Hepatocyte (in vitro differentiated cells): ENCODE measurements at regions not wholly inside any gene's neighbourhood (a gene's known extent, or its start where the extent isn't known, plus 50 kb on each side); places are given as distances from the start of the nearest gene placed in this dataset.

Experiments
- DNase-seq: peaks from one replicate; pipeline ENCODE4 v3.0.0-alpha.2; 2016; ENCODE audit warnings: low spot score
- H2AFZ ChIP-seq: fragments of 200-600 bp; sonication (generic); 2 replicates; pipeline ENCODE4 v1.6.0; 2016; ENCODE audit warnings: antibody characterized with exemption, mild to moderate bottlenecking
- H3K27ac ChIP-seq: fragments of 200-600 bp; sonication (generic); 2 replicates; pipeline ENCODE4 v1.5.1; 2016; ENCODE audit warnings: mild to moderate bottlenecking
- H3K27me3 ChIP-seq: fragments of 200-600 bp; sonication (generic); 2 replicates; pipeline ENCODE4 v1.6.1; 2016
- H3K36me3 ChIP-seq: fragments of 200-600 bp; sonication (generic); replicated peaks from 2 replicates; pipeline ENCODE4 v1.5.1; 2016; ENCODE audit warnings: low read depth; ENCODE audit not compliant: insufficient read depth
- H3K4me1 ChIP-seq: fragments of 200-600 bp; sonication (generic); 2 replicates; pipeline ENCODE4 v1.5.1; 2016; ENCODE audit warnings: mild to moderate bottlenecking, moderate library complexity; ENCODE audit not compliant: insufficient read depth
- H3K4me2 ChIP-seq: fragments of 200-600 bp; sonication (generic); 2 replicates; pipeline ENCODE4 v1.6.0; 2016
- H3K4me3 ChIP-seq: fragments of 200-600 bp; sonication (generic); 2 replicates; pipeline ENCODE4 v1.5.1; 2016; ENCODE audit warnings: mild to moderate bottlenecking
- H3K79me2 ChIP-seq: fragments of 200-600 bp; sonication (generic); 2 replicates; pipeline ENCODE4 v1.6.0; 2017; ENCODE audit warnings: mild to moderate bottlenecking
- H3K9me2 ChIP-seq: fragments of 200-600 bp; sonication (generic); replicated peaks from 2 replicates; pipeline ENCODE4 v1.6.0; 2017; ENCODE audit warnings: mild to moderate bottlenecking; ENCODE audit not compliant: insufficient read depth
- H3K9me3 ChIP-seq: fragments of 200-600 bp; sonication (generic); 2 replicates; pipeline ENCODE4 v1.5.1; 2016; ENCODE audit warnings: low read depth, mild to moderate bottlenecking
- H4K20me1 ChIP-seq: fragments of 200-600 bp; sonication (generic); 2 replicates; pipeline ENCODE4 v1.6.0; 2016; ENCODE audit warnings: mild to moderate bottlenecking; ENCODE audit not compliant: insufficient read depth, poor library complexity, severe bottlenecking
- EZH2 ChIP-seq: fragments of 200-600 bp; sonication (generic); IDR thresholded peaks from 2 replicates; pipeline ENCODE4 v1.6.1; 2016; ENCODE audit warnings: antibody characterized with exemption, mild to moderate bottlenecking, borderline replicate concordance
- EZH2phosphoT487 ChIP-seq: fragments of 200-600 bp; sonication (generic); IDR thresholded peaks from one replicate; pipeline ENCODE4 v1.6.1; 2018; ENCODE audit warnings: antibody characterized with exemption, mild to moderate bottlenecking, low read depth, moderate library complexity; ENCODE audit not compliant: unreplicated experiment, severe bottlenecking
- WGBS: methylation state at CpG from one replicate; pipeline ENCODE4 v1.1.6; 2016; ENCODE audit warnings: low lambda C conversion rate; ENCODE audit errors: missing lambda C conversion rate; 5-methylcytosine and 5-hydroxymethylcytosine counted together
- TF ChIP-seq, protein P1 (sequence below): fragments of 200-600 bp; sonication (generic); IDR thresholded peaks from 2 replicates; pipeline ENCODE4 v1.5.1; 2016; ENCODE audit warnings: antibody characterized with exemption, mild to moderate bottlenecking; ENCODE audit not compliant: poor library complexity

DNA sequence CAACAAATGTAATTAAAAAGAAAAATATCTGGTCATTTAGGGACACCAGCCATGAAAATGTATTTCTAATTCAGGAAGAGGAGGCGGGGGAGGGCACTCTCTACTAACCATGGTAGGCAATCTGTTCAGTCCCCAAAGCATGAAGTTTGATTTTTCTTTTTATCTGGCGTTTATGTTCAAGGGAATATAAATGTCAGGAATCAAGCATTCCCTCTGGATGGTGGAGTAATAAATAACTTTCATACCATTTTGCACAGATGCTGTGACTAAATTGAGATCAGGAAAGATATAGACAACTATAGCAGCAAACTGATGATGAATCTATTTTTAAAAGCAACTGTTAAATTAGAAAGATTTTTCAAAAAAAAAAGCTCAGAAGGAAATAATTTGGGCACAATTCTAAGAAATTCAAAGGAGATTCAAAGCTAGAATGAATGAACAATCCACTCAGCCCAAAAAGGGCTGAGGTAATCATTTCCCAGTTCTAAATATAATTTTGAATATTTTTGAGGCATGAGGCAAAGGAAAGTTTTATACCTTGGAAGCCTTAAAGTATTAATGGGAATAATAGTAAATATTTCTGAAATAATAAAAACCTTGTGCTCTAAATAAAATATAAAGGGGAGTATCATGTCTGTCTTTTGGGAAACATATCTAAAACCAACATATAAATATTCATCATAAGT, 146.4 kb upstream of the POU2AF2 start:
- H3K4me2 ChIP-seq, result no peak overlapping the region
- no peak overlapping the region for H2AFZ ChIP-seq
- no peak overlapping the region for H3K4me3 ChIP-seq
- no peak for TF ChIP-seq EZH2
- TF ChIP-seq EZH2phosphoT487, result no peak
- TF ChIP-seq, protein P1, sequence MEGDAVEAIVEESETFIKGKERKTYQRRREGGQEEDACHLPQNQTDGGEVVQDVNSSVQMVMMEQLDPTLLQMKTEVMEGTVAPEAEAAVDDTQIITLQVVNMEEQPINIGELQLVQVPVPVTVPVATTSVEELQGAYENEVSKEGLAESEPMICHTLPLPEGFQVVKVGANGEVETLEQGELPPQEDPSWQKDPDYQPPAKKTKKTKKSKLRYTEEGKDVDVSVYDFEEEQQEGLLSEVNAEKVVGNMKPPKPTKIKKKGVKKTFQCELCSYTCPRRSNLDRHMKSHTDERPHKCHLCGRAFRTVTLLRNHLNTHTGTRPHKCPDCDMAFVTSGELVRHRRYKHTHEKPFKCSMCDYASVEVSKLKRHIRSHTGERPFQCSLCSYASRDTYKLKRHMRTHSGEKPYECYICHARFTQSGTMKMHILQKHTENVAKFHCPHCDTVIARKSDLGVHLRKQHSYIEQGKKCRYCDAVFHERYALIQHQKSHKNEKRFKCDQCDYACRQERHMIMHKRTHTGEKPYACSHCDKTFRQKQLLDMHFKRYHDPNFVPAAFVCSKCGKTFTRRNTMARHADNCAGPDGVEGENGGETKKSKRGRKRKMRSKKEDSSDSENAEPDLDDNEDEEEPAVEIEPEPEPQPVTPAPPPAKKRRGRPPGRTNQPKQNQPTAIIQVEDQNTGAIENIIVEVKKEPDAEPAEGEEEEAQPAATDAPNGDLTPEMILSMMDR, result no peak
- DNase-seq, result no peak
- WGBS, result 85% methylated on average over 2 of the region's 2 CpGs
- no peaks in the 10 kb centered on the region for H3K4me1 ChIP-seq
- H3K27me3 ChIP-seq, result no peaks in the 10 kb centered on the region
- H4K20me1 ChIP-seq, result no peaks in the 10 kb centered on the region
- H3K36me3 ChIP-seq, result no peaks in the 10 kb centered on the region
- no peaks in the 10 kb centered on the region for H3K79me2 ChIP-seq
- H3K9me2 ChIP-seq, result no peaks in the 10 kb centered on the region
- H3K9me3 ChIP-seq, result no peaks in the 10 kb centered on the region
- H3K27ac ChIP-seq, result no peak overlapping the region

DNA sequence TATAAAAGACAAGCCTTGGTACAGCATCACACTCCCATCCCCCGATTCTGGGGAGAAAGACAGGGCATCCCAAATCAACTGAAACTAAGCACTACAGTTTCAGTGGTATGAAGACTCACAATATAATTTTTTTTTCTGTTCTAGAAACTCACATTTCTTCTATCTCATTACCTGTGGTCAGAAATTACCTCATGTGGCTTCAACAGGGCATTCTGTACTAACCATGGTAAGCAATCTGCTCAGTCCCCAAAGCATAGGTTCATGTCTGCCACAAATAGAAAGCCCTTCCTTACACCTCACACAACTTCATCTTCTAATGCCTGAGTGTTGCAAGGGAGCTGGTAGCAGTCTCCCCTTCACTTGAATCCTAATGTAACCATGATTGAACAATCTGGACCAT, 147.4 kb upstream of the POU2AF2 start:
- Histone ChIP-seq H3K27me3 (no peaks in the 10 kb centered on the region), H3K4me2 (no peak overlapping the region), H3K9me2 (no peaks in the 10 kb centered on the region), H3K4me3 (no peak overlapping the region), H3K79me2 (no peaks in the 10 kb centered on the region), H3K9me3 (no peaks in the 10 kb centered on the region), H2AFZ (no peak overlapping the region), H4K20me1 (no peaks in the 10 kb centered on the region), H3K27ac (no peak overlapping the region), H3K36me3 (no peaks in the 10 kb centered on the region), H3K4me1 (no peaks in the 10 kb centered on the region)
- DNase-seq, result no peak
- TF ChIP-seq, protein P1, result no peak
- TF ChIP-seq EZH2 (no peak), EZH2phosphoT487 (no peak)
- WGBS, result 92% methylated on average over 1 of the region's 1 CpG

- H4K20me1 ChIP-seq, result no peaks in the 10 kb centered on the region
- WGBS, result 66% methylated on average over 11 of the region's 11 CpGs
- no peaks in the 10 kb centered on the region for H3K9me2 ChIP-seq
Measured at GRCh38 chr11:111097191-111097590, 148.3 kb upstream of the POU2AF2 start.

More at GRCh38 chr11:111097191-111097590, 148.3 kb upstream of the POU2AF2 start:
- H3K4me1 ChIP-seq, result no peaks in the 10 kb centered on the region
- H3K79me2 ChIP-seq, result no peaks in the 10 kb centered on the region
- H3K36me3 ChIP-seq, result no peaks in the 10 kb centered on the region
- no peak overlapping the region for H3K27ac ChIP-seq
- TF ChIP-seq, protein P1, result no peak
- TF ChIP-seq EZH2phosphoT487 (no peak), EZH2 (no peak)
- peak overlapping the region; percentile 44 for H2AFZ ChIP-seq
- H3K9me3 ChIP-seq, result no peaks in the 10 kb centered on the region
- peak overlapping the region; percentile 64 for H3K4me2 ChIP-seq
- peak; percentile 61 for DNase-seq
- H3K27me3 ChIP-seq, result no peaks in the 10 kb centered on the region
- no peak overlapping the region for H3K4me3 ChIP-seq
